Fibroblast of lung (primary cell): ENCODE measurements at regions not wholly inside any gene's neighbourhood (a gene's known extent, or its start where the extent isn't known, plus 50 kb on each side); places are given as distances from the start of the nearest gene placed in this dataset.

Source experiments
- DNase-seq, 2 donors: peaks; one replicate each; pipeline versions ENCODE4 v3.0.0 to v3.0.0-alpha.2; 2010; ENCODE audit warnings: low read depth in 2 of 2
- H2AFZ ChIP-seq: 2 replicates; pipeline ENCODE4 v1.5.1; 2012; ENCODE audit warnings: low read length, control low read depth, inconsistent platforms
- H3K27ac ChIP-seq: 2 replicates; pipeline ENCODE4 v1.5.1; 2011; ENCODE audit warnings: low read length, control low read depth; ENCODE audit not compliant: insufficient read depth
- H3K27me3 ChIP-seq: 2 replicates; pipeline ENCODE4 v1.5.1; 2011; ENCODE audit warnings: mild to moderate bottlenecking, low read length; ENCODE audit not compliant: control insufficient read depth, insufficient read depth
- H3K36me3 ChIP-seq: 2 replicates; pipeline ENCODE4 v1.5.1; 2011; ENCODE audit warnings: low read length; ENCODE audit not compliant: control insufficient read depth, insufficient read depth
- H3K4me1 ChIP-seq: 2 replicates; pipeline ENCODE4 v1.5.1; 2011; ENCODE audit warnings: low read length; ENCODE audit not compliant: control insufficient read depth, insufficient read depth; ENCODE audit errors: extremely low read depth
- H3K4me2 ChIP-seq: 2 replicates; pipeline ENCODE4 v1.5.1; 2011; ENCODE audit warnings: low read length, control low read depth; ENCODE audit not compliant: insufficient read depth; ENCODE audit errors: extremely low read depth
- H3K4me3 ChIP-seq, 4 experiments: fragments of 200-600 bp in 1 of 4; sonication (generic) in 1 of 4; replicated peaks in 1 of 4; 2 replicates each; pipeline ENCODE4 v1.5.1; 2011 to 2016; ENCODE audit warnings: low read length in 4 of 4, low read depth in 3 of 4, mild to moderate bottlenecking in 3 of 4, control low read depth in 2 of 4, inconsistent platforms in 1 of 4, mixed read lengths in 1 of 4; ENCODE audit not compliant: insufficient read depth in 1 of 4; ENCODE audit errors: control extremely low read depth in 1 of 4
- H3K79me2 ChIP-seq: 2 replicates; pipeline ENCODE4 v1.5.1; 2012; ENCODE audit warnings: mild to moderate bottlenecking, low read length, inconsistent platforms; ENCODE audit not compliant: control insufficient read depth, insufficient read depth
- H3K9ac ChIP-seq: 2 replicates; pipeline ENCODE4 v1.5.1; 2011; ENCODE audit warnings: mild to moderate bottlenecking, low read length, control low read depth; ENCODE audit not compliant: insufficient read depth
- H3K9me3 ChIP-seq: 2 replicates; pipeline ENCODE4 v1.5.1; 2012; ENCODE audit warnings: low read depth, low read length; ENCODE audit not compliant: control insufficient read depth, insufficient read depth
- H4K20me1 ChIP-seq: 2 replicates; pipeline ENCODE4 v1.5.1; 2011; ENCODE audit warnings: low read length; ENCODE audit not compliant: control insufficient read depth, insufficient read depth; ENCODE audit errors: extremely low read depth
- EZH2 ChIP-seq: IDR thresholded peaks from 2 replicates; pipeline ENCODE4 v1.5.1; 2012; ENCODE audit warnings: low read length, control low read depth, mild to moderate bottlenecking; ENCODE audit errors: missing control alignments
- TF ChIP-seq, protein P1 (sequence below), 2 donors: IDR thresholded peaks in 1 of 2; conservative IDR thresholded peaks in 1 of 2; 1 replicate in 1 of 2; 2 replicates in 1 of 2; pipeline ENCODE4 v1.5.1; 2011 to 2012; ENCODE audit warnings: low read length in 2 of 2, control low read depth in 1 of 2, inconsistent platforms in 1 of 2, low read depth in 1 of 2, mild to moderate bottlenecking in 1 of 2

DNA sequence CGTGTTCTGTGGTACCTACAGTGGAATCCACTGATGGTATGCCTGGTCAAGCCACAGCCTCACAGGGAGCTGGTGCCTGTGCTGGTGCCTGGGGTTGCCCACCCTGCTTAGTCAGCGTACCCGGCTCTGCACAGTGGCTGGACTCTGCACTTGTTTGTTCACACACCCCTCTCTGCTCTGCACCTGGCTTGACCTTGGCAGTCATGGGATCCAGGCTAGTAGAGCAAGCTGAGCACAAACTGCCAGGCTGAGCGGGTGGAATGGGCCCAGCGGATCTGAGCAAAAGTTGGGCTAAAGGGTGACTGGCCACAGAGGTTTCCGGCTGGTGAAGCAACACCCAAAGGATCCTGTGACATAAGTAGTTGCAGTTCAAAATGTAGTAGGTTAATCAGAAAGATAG is 163.5 kb downstream of the CDH19 start:
- H3K36me3 ChIP-seq: no peaks in the 10 kb centered on the region
- no peak overlapping the region for H3K4me3 ChIP-seq
- peaks cover 1% of the 10 kb centered on the region for H4K20me1 ChIP-seq
- no peak overlapping the region for H2AFZ ChIP-seq
- no peaks in the 10 kb centered on the region for H3K4me1 ChIP-seq
- H3K79me2 ChIP-seq: no peaks in the 10 kb centered on the region
- H3K27me3 ChIP-seq: no peaks in the 10 kb centered on the region
- TF ChIP-seq, protein P1, sequence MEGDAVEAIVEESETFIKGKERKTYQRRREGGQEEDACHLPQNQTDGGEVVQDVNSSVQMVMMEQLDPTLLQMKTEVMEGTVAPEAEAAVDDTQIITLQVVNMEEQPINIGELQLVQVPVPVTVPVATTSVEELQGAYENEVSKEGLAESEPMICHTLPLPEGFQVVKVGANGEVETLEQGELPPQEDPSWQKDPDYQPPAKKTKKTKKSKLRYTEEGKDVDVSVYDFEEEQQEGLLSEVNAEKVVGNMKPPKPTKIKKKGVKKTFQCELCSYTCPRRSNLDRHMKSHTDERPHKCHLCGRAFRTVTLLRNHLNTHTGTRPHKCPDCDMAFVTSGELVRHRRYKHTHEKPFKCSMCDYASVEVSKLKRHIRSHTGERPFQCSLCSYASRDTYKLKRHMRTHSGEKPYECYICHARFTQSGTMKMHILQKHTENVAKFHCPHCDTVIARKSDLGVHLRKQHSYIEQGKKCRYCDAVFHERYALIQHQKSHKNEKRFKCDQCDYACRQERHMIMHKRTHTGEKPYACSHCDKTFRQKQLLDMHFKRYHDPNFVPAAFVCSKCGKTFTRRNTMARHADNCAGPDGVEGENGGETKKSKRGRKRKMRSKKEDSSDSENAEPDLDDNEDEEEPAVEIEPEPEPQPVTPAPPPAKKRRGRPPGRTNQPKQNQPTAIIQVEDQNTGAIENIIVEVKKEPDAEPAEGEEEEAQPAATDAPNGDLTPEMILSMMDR (conservative IDR thresholded peaks at IDR 0.05 in 1 of 2, IDR thresholded peaks at IDR 0.05 in 1 of 2; ENCODE audit: low read depth in 1 of 2, low read length in 2 of 2): no peak
- TF ChIP-seq EZH2: no peak
- DNase-seq: no peak
- no peak overlapping the region for H3K4me2 ChIP-seq
- no peaks in the 10 kb centered on the region for H3K9me3 ChIP-seq
- H3K9ac ChIP-seq: no peak overlapping the region
- H3K27ac ChIP-seq: no peak overlapping the region

DNA sequence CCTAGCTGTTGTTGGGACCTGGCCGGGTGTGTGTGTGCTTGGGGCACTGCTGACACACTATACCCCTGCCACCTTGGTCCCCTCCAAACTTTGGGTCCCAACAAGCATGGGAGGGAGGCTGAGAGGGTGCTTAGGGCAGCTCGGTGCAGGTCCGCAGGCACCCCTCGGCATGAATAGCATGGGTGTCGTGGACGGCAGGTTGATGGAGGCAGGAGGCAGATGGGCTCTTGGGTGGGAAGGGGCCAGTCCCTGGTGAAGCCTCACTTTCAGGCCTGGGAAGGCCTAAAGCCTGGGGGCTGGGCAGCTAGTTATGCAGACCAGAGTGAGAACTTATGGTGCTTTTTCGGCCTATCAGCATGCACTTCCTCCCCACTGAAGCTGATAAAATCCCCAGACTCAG is 164.2 kb downstream of the CDH19 start:
- Histone ChIP-seq H3K9me3 (no peaks in the 10 kb centered on the region), H3K4me1 (no peaks in the 10 kb centered on the region), H3K27ac (no peak overlapping the region), H3K4me3 (no peak overlapping the region), H3K27me3 (no peaks in the 10 kb centered on the region), H3K9ac (no peak overlapping the region), H4K20me1 (peaks cover 1% of the 10 kb centered on the region), H3K79me2 (no peaks in the 10 kb centered on the region), H2AFZ (no peak overlapping the region), H3K4me2 (no peak overlapping the region), H3K36me3 (no peaks in the 10 kb centered on the region)
- no peak for DNase-seq
- TF ChIP-seq, protein P1 (conservative IDR thresholded peaks at IDR 0.05 in 1 of 2, IDR thresholded peaks at IDR 0.05 in 1 of 2; ENCODE audit: low read depth in 1 of 2, low read length in 2 of 2): no peak
- TF ChIP-seq EZH2: no peak

DNA sequence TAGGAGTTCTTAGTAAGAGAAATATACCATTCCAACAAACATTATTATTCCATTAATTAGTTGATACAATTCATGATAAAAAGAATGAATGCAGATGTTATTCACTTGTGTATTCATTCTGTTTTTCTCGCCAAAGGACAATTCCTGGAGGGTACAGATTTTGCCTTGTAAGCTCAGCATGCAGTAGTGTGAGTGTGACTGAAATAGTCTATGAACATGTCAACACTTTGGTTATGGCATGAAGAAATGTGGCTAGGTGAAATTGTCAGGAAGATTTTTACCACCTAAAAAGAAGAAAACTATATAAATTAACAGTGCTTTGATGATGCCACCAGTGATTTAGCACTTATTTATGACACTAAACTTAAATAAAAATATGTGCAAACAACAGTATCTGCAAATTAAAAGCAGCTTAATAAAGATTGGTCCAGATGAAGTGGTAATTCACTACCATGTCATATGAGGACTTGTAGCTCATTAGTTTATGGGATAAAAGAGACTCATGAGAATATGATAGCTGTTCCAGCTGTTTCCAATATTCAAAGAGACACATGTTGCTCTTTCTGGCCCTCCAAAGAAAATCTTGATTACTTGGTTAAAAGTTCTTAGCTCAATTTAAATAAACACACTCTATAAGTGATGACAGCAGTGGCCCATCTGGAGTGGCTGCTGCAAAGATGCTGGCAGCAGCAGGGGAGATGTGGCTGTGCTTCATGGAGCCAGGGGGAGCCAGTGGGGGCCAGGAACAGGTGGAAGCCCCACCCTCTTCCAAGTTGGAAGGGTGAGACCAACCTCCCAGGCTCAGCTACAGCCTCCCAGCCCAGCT is 165.0 kb downstream of the CDH19 start:
- Histone ChIP-seq H3K27me3 (no peaks in the 10 kb centered on the region), H3K4me2 (no peak overlapping the region), H4K20me1 (peaks cover 1% of the 10 kb centered on the region), H3K9ac (no peak overlapping the region), H3K27ac (no peak overlapping the region), H2AFZ (no peak overlapping the region), H3K9me3 (no peaks in the 10 kb centered on the region), H3K36me3 (no peaks in the 10 kb centered on the region), H3K4me3 (no peak overlapping the region), H3K79me2 (no peaks in the 10 kb centered on the region), H3K4me1 (no peaks in the 10 kb centered on the region)
- no peak for TF ChIP-seq EZH2
- TF ChIP-seq, protein P1 (conservative IDR thresholded peaks at IDR 0.05 in 1 of 2, IDR thresholded peaks at IDR 0.05 in 1 of 2; ENCODE audit: low read depth in 1 of 2, low read length in 2 of 2): no peak
- no peak for DNase-seq
